Calu3 (cell line): ENCODE measurements at regions not wholly inside any gene's neighbourhood (a gene's known extent, or its start where the extent isn't known, plus 50 kb on each side); places are given as distances from the start of the nearest gene placed in this dataset.

Source experiments
- BruUV-seq: library from RNA; stranded (reverse); fragments of 400-500 nt; replicated peaks from 2 replicates; lab custom pipeline; 2021; lab: Mats Ljungman, UMichigan
- CTCF ChIA-PET: fragments of 300-600 bp; sonication (Branson Sonifier 250); formaldehyde crosslinking; loops from one replicate; lab custom pipeline; 2022; ENCODE audit warnings: antibody characterized with exemption; lab: Charles Lee
- DNase-seq: peaks from one replicate; pipeline ENCODE4 v3.0.0; 2022
- H3K27ac Mint-ChIP-seq: one replicate; pipeline ENCODE4 v1.8.0; 2022; ENCODE audit warnings: mixed read lengths; ENCODE audit not compliant: unreplicated experiment
- H3K27me3 Mint-ChIP-seq: one replicate; pipeline ENCODE4 v1.8.0; 2022; ENCODE audit warnings: mixed read lengths; ENCODE audit not compliant: unreplicated experiment
- H3K36me3 Mint-ChIP-seq: one replicate; pipeline ENCODE4 v1.8.0; 2022; ENCODE audit warnings: mild to moderate bottlenecking, moderate library complexity, mixed read lengths; ENCODE audit not compliant: insufficient read depth, unreplicated experiment
- H3K4me1 Mint-ChIP-seq: one replicate; pipeline ENCODE4 v1.8.0; 2022; ENCODE audit warnings: mild to moderate bottlenecking, low read depth, mixed read lengths; ENCODE audit not compliant: unreplicated experiment
- H3K4me3 Mint-ChIP-seq: one replicate; pipeline ENCODE4 v1.8.0; 2022; ENCODE audit warnings: mild to moderate bottlenecking, low read depth, moderate library complexity, mixed read lengths; ENCODE audit not compliant: unreplicated experiment
- H3K9me3 Mint-ChIP-seq: one replicate; pipeline ENCODE4 v1.8.0; 2022; ENCODE audit warnings: low read depth, mixed read lengths; ENCODE audit not compliant: unreplicated experiment
- intact Hi-C: fragments of 100-400 bp; cut with micrococcal nuclease; formaldehyde crosslinking; loops from one replicate; pipeline ENCODE4 v1.10.0; 2022; ENCODE audit not compliant: unreplicated experiment
- TF ChIP-seq, protein P1 (sequence below): fragments of 200-600 bp; IDR thresholded peaks from one replicate; pipeline ENCODE4 v1.8.0; 2022; ENCODE audit warnings: antibody characterized with exemption; ENCODE audit not compliant: unreplicated experiment

- H3K27me3 Mint-ChIP-seq: no peaks in the 10 kb centered on the region
- H3K9me3 Mint-ChIP-seq: peaks cover 2% of the 10 kb centered on the region
- no peaks in the 10 kb centered on the region for H3K36me3 Mint-ChIP-seq
- no peaks in the 10 kb centered on the region for H3K4me1 Mint-ChIP-seq
- no peak overlapping the region for H3K4me3 Mint-ChIP-seq
- no TSS peak for BruUV-seq
- CTCF ChIA-PET: no interaction called here
- TF ChIP-seq, protein P1, sequence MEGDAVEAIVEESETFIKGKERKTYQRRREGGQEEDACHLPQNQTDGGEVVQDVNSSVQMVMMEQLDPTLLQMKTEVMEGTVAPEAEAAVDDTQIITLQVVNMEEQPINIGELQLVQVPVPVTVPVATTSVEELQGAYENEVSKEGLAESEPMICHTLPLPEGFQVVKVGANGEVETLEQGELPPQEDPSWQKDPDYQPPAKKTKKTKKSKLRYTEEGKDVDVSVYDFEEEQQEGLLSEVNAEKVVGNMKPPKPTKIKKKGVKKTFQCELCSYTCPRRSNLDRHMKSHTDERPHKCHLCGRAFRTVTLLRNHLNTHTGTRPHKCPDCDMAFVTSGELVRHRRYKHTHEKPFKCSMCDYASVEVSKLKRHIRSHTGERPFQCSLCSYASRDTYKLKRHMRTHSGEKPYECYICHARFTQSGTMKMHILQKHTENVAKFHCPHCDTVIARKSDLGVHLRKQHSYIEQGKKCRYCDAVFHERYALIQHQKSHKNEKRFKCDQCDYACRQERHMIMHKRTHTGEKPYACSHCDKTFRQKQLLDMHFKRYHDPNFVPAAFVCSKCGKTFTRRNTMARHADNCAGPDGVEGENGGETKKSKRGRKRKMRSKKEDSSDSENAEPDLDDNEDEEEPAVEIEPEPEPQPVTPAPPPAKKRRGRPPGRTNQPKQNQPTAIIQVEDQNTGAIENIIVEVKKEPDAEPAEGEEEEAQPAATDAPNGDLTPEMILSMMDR: no peak
- no peak overlapping the region for H3K27ac Mint-ChIP-seq
- intact Hi-C loops: no loop called here
- no peak for DNase-seq
Measured at GRCh38 chr14:44657696-44658388, 150.8 kb upstream of the FSCB start.

GRCh38 chr14:44657203-44657602 lies 150.1 kb upstream of the FSCB start:
- intact Hi-C loops: no loop called here
- no TSS peak for BruUV-seq
- H3K27ac Mint-ChIP-seq: no peak overlapping the region
- H3K4me1 Mint-ChIP-seq: no peaks in the 10 kb centered on the region
- no peak for DNase-seq
- H3K4me3 Mint-ChIP-seq: no peak overlapping the region
- no peaks in the 10 kb centered on the region for H3K36me3 Mint-ChIP-seq
- peaks cover 2% of the 10 kb centered on the region for H3K9me3 Mint-ChIP-seq
- CTCF ChIA-PET: no interaction called here
- no peaks in the 10 kb centered on the region for H3K27me3 Mint-ChIP-seq
- TF ChIP-seq, protein P1: no peak

DNA sequence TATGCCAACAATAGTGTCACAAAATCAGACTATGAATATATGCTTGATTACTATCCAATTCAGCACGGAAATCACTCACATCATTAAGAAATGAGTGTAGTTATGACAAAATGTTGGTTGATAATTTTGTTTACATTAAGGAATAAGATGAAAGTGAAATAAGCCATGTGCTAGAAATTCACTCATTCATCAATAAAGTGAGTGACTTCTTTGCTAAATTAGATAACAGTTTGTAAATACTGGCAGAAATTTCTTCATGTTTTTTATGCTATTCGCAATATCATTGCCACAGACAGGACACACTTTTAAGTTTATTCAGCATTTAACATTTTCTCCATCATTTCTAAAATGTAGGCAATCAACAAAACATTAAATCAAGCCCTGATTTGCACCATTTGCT lies 147.5 kb upstream of the FSCB start:
- Mint-ChIP-seq H3K4me3 (no peak overlapping the region), H3K27ac (no peak overlapping the region), H3K4me1 (no peaks in the 10 kb centered on the region), H3K9me3 (peaks cover 3% of the 10 kb centered on the region), H3K27me3 (no peaks in the 10 kb centered on the region), H3K36me3 (no peaks in the 10 kb centered on the region)
- no peak for DNase-seq
- CTCF ChIA-PET: no interaction called here
- BruUV-seq: no TSS peak
- intact Hi-C loops: no loop called here
- TF ChIP-seq, protein P1: no peak

DNA sequence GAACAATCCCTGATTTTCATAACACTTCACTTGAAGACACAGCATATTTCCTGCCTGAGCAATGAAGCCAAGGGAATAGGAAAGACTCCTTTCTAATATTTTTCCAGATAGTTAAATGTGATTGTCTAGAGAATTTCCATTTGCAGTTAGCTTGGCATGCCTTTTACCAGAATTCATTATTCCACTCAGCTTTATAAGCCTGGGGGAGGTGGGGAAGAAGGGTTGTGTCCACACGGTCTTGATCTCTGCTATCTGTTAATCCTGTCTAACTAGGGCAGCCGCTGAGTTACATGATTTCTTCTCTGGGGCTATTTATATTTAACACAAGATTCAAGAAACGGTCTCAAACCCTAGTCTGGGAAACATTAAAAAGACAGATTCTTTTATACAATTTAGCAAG lies 146.6 kb upstream of the FSCB start:
- CTCF ChIA-PET: no interaction called here
- BruUV-seq: no TSS peak
- intact Hi-C loops: no loop called here

More for the DNA sequence above, 146.6 kb upstream of the FSCB start:
- Mint-ChIP-seq H3K4me3 (no peak overlapping the region), H3K36me3 (no peaks in the 10 kb centered on the region), H3K4me1 (no peaks in the 10 kb centered on the region), H3K9me3 (peaks cover 3% of the 10 kb centered on the region), H3K27me3 (no peaks in the 10 kb centered on the region), H3K27ac (no peak overlapping the region)
- DNase-seq: no peak
- TF ChIP-seq, protein P1: no peak
